Hippocampal formation (tissue), 2 donors: ENCODE measurements at regions not wholly inside any gene's neighbourhood (a gene's known extent, or its start where the extent isn't known, plus 50 kb on each side); places are given as distances from the start of the nearest gene placed in this dataset.
"Not testable (repeated sequence)": the region's sequence is repeated elsewhere in the genome, so short reads cannot be mapped to it uniquely, and the experiment has no call there.

ENCODE experiments used
- DNase-seq, 2 donors: peaks; one replicate each; lab custom pipeline; 2025; lab: John Stamatoyannopoulos, UW

- no peak for DNase-seq
Observed at GRCh38 chr20:40892642-40893041, 136.0 kb upstream of the TOP1 start.

- no peak for DNase-seq
Observed at GRCh38 chr20:40893610-40894236, 134.9 kb upstream of the TOP1 start.

- DNase-seq: no peak
Observed at GRCh38 chr20:40894237-40894630, 134.4 kb upstream of the TOP1 start.

GRCh38 chr20:40895182-40895581, 133.4 kb upstream of the TOP1 start:
- DNase-seq: no peak

GRCh38 chr20:40896814-40897700, 131.6 kb upstream of the TOP1 start:
- DNase-seq: no peak

- DNase-seq: no peak
Observed at GRCh38 chr20:40899344-40899743, 129.3 kb upstream of the TOP1 start.

GRCh38 chr20:40900666-40901215, 127.9 kb upstream of the TOP1 start:
- DNase-seq: no peak

- peak in 1 of 2 donors; percentile 9 for DNase-seq
Observed at GRCh38 chr20:40902661-40903060, 126.0 kb upstream of the TOP1 start.

- no peak for DNase-seq
Observed at GRCh38 chr20:40908309-40908708, 120.3 kb upstream of the TOP1 start.

GRCh38 chr20:40909489-40909888, 119.1 kb upstream of the TOP1 start:
- DNase-seq: not testable (repeated sequence)

- not testable (repeated sequence) for DNase-seq
Observed at GRCh38 chr20:40910436-40910835, 118.2 kb upstream of the TOP1 start.

GRCh38 chr20:40911152-40911551, 117.5 kb upstream of the TOP1 start:
- not testable (repeated sequence) for DNase-seq

GRCh38 chr20:40913224-40914185, 115.1 kb upstream of the TOP1 start:
- DNase-seq: no peak

GRCh38 chr20:40915756-40916155, 112.9 kb upstream of the TOP1 start:
- no peak for DNase-seq

- DNase-seq: no peak
Observed at GRCh38 chr20:40916276-40916675, 112.3 kb upstream of the TOP1 start.

GRCh38 chr20:40920291-40920690, 108.3 kb upstream of the TOP1 start:
- DNase-seq: no peak

GRCh38 chr20:40922865-40923264, 105.8 kb upstream of the TOP1 start:
- no peak for DNase-seq

GRCh38 chr20:40925829-40926510, 102.7 kb upstream of the TOP1 start:
- no peak for DNase-seq

GRCh38 chr20:40926928-40927327, 101.7 kb upstream of the TOP1 start:
- DNase-seq: no peak

GRCh38 chr20:40930561-40930960, 98.1 kb upstream of the TOP1 start:
- DNase-seq: no peak

GRCh38 chr20:40931410-40932044, 97.1 kb upstream of the TOP1 start:
- peak in 1 of 2 donors; percentile 7 for DNase-seq
